ENCODE measurements at regions not wholly inside any gene's neighbourhood (a gene's known extent, or its start where the extent isn't known, plus 50 kb on each side); places are given as distances from the start of the nearest gene placed in this dataset.

DNA sequence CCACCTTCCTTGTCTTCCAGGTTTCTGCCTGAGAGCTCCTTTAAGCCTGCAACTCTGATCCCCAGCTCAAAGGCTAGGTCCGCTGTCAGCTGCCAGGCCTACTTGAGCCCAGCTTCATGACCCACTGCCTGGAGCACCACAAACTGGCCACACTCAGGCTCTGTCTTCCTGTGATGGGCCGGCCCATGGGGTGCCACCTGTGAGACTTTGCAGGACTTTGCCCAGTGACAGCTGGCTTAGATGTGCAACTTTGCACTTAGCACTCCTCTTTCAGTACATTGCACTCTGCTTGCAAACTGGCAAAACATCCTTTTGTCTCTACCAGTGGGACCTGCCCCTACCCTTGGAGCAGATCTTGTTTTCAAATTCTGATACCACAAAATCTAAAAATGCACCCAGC, 311.5 kb upstream of the PDE4D start:
- no peaks in the 10 kb centered on the region for H3K27me3 Mint-ChIP-seq (ENCODE audit: low read depth, unreplicated experiment)
- H3K27ac Mint-ChIP-seq (ENCODE audit: unreplicated experiment) = no peak overlapping the region
- H3K4me1 Mint-ChIP-seq (ENCODE audit: low read depth, unreplicated experiment) = no peaks in the 10 kb centered on the region

DNA sequence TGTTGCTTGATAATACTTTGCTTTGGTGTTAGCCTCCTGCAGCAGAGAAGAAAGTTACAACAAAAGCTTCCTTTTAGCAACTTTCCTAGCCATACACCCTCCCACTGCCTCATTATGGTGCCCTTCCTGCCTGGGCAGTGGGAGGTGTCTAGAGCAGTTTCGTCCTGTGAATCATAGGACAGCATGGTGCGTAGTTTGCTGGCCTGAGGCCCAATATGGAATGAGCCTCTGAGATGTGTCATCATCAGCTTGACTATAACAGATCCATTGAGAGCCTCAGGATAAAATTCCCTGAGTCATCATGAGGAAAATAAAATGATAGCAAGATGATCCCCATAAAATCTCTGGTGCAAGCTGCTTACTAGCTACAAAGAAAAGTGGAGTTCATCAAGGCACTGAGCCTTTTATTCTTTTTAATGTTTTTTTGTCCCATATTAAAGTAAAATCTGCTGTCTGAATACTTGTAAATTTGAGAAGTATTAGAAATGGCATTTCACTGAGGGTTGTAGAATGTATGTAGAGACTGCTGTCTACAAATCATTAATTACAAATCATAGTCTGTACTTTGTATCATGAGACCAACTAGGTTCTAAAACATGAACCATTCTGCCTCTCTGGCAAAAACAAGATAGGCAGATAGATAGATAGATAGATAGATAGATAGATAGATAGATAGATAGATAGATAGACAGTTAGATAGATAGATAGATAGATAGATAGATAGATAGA, 303.0 kb upstream of the PDE4D start:
- Histone ChIP-seq H3K4me2 (ENCODE audit: low read length) (peak overlapping the region; percentile 43), H3K4me3 (ENCODE audit: insufficient read depth, low read depth, low read length) (no peak overlapping the region), H2AFZ (ENCODE audit: low read depth, low read length) (peak overlapping the region; percentile 9), H3K79me2 (ENCODE audit: insufficient read depth, low read length) (no peaks in the 10 kb centered on the region), H3K36me3 (ENCODE audit: insufficient read depth, low read length) (no peaks in the 10 kb centered on the region), H3K27me3 (ENCODE audit: insufficient read depth, low read length) (no peaks in the 10 kb centered on the region), H3K9ac (ENCODE audit: low read length) (no peak overlapping the region), H3K27ac (ENCODE audit: low read depth, low read length) (peak overlapping the region; percentile 26), H4K20me1 (ENCODE audit: insufficient read depth, low read length) (no peaks in the 10 kb centered on the region), H3K9me3 (ENCODE audit: insufficient read depth, low read depth, low read length) (no peaks in the 10 kb centered on the region), H3K4me1 (ENCODE audit: insufficient read depth, low read length) (peaks cover 3% of the 10 kb centered on the region)
- Mint-ChIP-seq H3K9me3 (ENCODE audit: unreplicated experiment) (no peaks in the 10 kb centered on the region), H3K36me3 (ENCODE audit: low read depth, unreplicated experiment) (no peaks in the 10 kb centered on the region), H3K4me3 (ENCODE audit: unreplicated experiment) (no peak overlapping the region), H3K27me3 (ENCODE audit: low read depth, unreplicated experiment) (no peaks in the 10 kb centered on the region), H3K4me1 (ENCODE audit: low read depth, unreplicated experiment) (peaks cover 5% of the 10 kb centered on the region), H3K27ac (ENCODE audit: unreplicated experiment) (peak overlapping the region; percentile 94)
- peak; percentile 86 for FAIRE-seq
- DNase-seq (ENCODE audit: low read depth) = peak; percentile 93
- TF ChIP-seq EZH2 (IDR thresholded peaks at IDR 0.05; ENCODE audit: insufficient read depth, low read length) = no peak
- TF ChIP-seq, protein P1, sequence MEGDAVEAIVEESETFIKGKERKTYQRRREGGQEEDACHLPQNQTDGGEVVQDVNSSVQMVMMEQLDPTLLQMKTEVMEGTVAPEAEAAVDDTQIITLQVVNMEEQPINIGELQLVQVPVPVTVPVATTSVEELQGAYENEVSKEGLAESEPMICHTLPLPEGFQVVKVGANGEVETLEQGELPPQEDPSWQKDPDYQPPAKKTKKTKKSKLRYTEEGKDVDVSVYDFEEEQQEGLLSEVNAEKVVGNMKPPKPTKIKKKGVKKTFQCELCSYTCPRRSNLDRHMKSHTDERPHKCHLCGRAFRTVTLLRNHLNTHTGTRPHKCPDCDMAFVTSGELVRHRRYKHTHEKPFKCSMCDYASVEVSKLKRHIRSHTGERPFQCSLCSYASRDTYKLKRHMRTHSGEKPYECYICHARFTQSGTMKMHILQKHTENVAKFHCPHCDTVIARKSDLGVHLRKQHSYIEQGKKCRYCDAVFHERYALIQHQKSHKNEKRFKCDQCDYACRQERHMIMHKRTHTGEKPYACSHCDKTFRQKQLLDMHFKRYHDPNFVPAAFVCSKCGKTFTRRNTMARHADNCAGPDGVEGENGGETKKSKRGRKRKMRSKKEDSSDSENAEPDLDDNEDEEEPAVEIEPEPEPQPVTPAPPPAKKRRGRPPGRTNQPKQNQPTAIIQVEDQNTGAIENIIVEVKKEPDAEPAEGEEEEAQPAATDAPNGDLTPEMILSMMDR (IDR thresholded peaks at IDR 0.05; ENCODE audit: insufficient read depth, low read depth, low read length) = no peak

More for the DNA sequence above, 311.5 kb upstream of the PDE4D start:
- H3K4me2 ChIP-seq (ENCODE audit: low read length) = no peak overlapping the region
- Mint-ChIP-seq H3K36me3 (ENCODE audit: low read depth, unreplicated experiment) (no peaks in the 10 kb centered on the region), H3K4me3 (ENCODE audit: unreplicated experiment) (no peak overlapping the region), H3K9me3 (ENCODE audit: unreplicated experiment) (no peaks in the 10 kb centered on the region)
- no peak for FAIRE-seq
- H3K27me3 ChIP-seq (ENCODE audit: insufficient read depth, low read length) = no peaks in the 10 kb centered on the region
- no peaks in the 10 kb centered on the region for H3K79me2 ChIP-seq (ENCODE audit: insufficient read depth, low read length)
- H3K4me1 ChIP-seq (ENCODE audit: insufficient read depth, low read length) = no peaks in the 10 kb centered on the region
- no peak overlapping the region for H3K4me3 ChIP-seq (ENCODE audit: insufficient read depth, low read depth, low read length)
- no peak overlapping the region for H3K9ac ChIP-seq (ENCODE audit: low read length)
- DNase-seq (ENCODE audit: low read depth) = no peak
- H3K9me3 ChIP-seq (ENCODE audit: insufficient read depth, low read depth, low read length) = no peaks in the 10 kb centered on the region
- no peak overlapping the region for H2AFZ ChIP-seq (ENCODE audit: low read depth, low read length)
- no peaks in the 10 kb centered on the region for H3K36me3 ChIP-seq (ENCODE audit: insufficient read depth, low read length)
- no peak overlapping the region for H3K27ac ChIP-seq (ENCODE audit: low read depth, low read length)
- H4K20me1 ChIP-seq (ENCODE audit: insufficient read depth, low read length) = no peaks in the 10 kb centered on the region
- TF ChIP-seq EZH2 (IDR thresholded peaks at IDR 0.05; ENCODE audit: insufficient read depth, low read length) = no peak
- TF ChIP-seq, protein P1 (IDR thresholded peaks at IDR 0.05; ENCODE audit: insufficient read depth, low read depth, low read length) = no peak

DNA sequence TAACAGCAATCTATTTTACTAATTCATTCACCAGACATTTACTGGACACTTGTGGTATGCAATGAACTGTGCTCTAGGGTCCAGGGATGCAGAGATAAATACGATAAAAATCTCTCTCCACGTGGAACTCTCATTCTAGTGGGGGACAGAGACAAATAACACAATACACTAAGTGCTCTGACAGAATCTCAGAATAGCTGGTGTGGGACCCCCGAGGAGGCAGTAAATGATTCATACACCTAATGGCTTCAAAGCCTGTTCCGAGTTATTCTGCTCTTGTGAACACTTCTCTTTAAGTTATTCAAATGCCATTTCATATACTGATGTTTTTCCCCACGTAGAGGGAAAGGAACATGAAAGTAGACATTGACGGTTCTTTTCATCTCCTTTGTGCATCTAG, 302.0 kb upstream of the PDE4D start:
- H3K4me1 Mint-ChIP-seq (ENCODE audit: low read depth, unreplicated experiment) = peaks cover 5% of the 10 kb centered on the region
- no peak overlapping the region for H3K4me3 ChIP-seq (ENCODE audit: insufficient read depth, low read depth, low read length)
- DNase-seq (ENCODE audit: low read depth) = no peak
- no peaks in the 10 kb centered on the region for H3K9me3 ChIP-seq (ENCODE audit: insufficient read depth, low read depth, low read length)
- no peak overlapping the region for H3K27ac Mint-ChIP-seq (ENCODE audit: unreplicated experiment)
- H3K4me1 ChIP-seq (ENCODE audit: insufficient read depth, low read length) = peaks cover 3% of the 10 kb centered on the region
- no peaks in the 10 kb centered on the region for H4K20me1 ChIP-seq (ENCODE audit: insufficient read depth, low read length)
- no peaks in the 10 kb centered on the region for H3K27me3 ChIP-seq (ENCODE audit: insufficient read depth, low read length)
- no peaks in the 10 kb centered on the region for H3K36me3 Mint-ChIP-seq (ENCODE audit: low read depth, unreplicated experiment)
- no peak for FAIRE-seq
- no peak overlapping the region for H3K27ac ChIP-seq (ENCODE audit: low read depth, low read length)
- H3K4me2 ChIP-seq (ENCODE audit: low read length) = no peak overlapping the region
- no peaks in the 10 kb centered on the region for H3K27me3 Mint-ChIP-seq (ENCODE audit: low read depth, unreplicated experiment)
- H2AFZ ChIP-seq (ENCODE audit: low read depth, low read length) = no peak overlapping the region
- no peaks in the 10 kb centered on the region for H3K79me2 ChIP-seq (ENCODE audit: insufficient read depth, low read length)
- H3K4me3 Mint-ChIP-seq (ENCODE audit: unreplicated experiment) = no peak overlapping the region
- H3K9ac ChIP-seq (ENCODE audit: low read length) = no peak overlapping the region
- H3K9me3 Mint-ChIP-seq (ENCODE audit: unreplicated experiment) = no peaks in the 10 kb centered on the region
- no peaks in the 10 kb centered on the region for H3K36me3 ChIP-seq (ENCODE audit: insufficient read depth, low read length)
- TF ChIP-seq EZH2 (IDR thresholded peaks at IDR 0.05; ENCODE audit: insufficient read depth, low read length) = no peak
- TF ChIP-seq, protein P1 (IDR thresholded peaks at IDR 0.05; ENCODE audit: insufficient read depth, low read depth, low read length) = no peak
